CD1c-positive myeloid dendritic cell (primary cell): ENCODE measurements at regions not wholly inside any gene's neighbourhood (a gene's known extent, or its start where the extent isn't known, plus 50 kb on each side); places are given as distances from the start of the nearest gene placed in this dataset.

Source experiments
- DNase-seq: peaks from one replicate; pipeline ENCODE4 v3.0.0-alpha.2; 2016; ENCODE audit errors: extremely low spot score

GRCh38 chr2:236654496-236654895 lies 84.9 kb downstream of the ACKR3 start:
- no peak for DNase-seq

- no peak for DNase-seq
Observed at GRCh38 chr2:236656166-236656565, 86.5 kb downstream of the ACKR3 start.

GRCh38 chr2:236656721-236657120 lies 87.1 kb downstream of the ACKR3 start:
- no peak for DNase-seq

- DNase-seq: no peak
Observed at GRCh38 chr2:236657215-236657614, 87.6 kb downstream of the ACKR3 start.

- DNase-seq: no peak
Observed at GRCh38 chr2:236657801-236658200, 88.2 kb downstream of the ACKR3 start.

GRCh38 chr2:236658974-236659757 lies 89.5 kb downstream of the ACKR3 start:
- no peak for DNase-seq

GRCh38 chr2:236659758-236660150 lies 90.1 kb downstream of the ACKR3 start:
- DNase-seq: no peak

- no peak for DNase-seq
Observed at GRCh38 chr2:236661061-236661761, 91.6 kb downstream of the ACKR3 start.

- DNase-seq: no peak
Observed at GRCh38 chr2:236661762-236662110, 92.1 kb downstream of the ACKR3 start.

- no peak for DNase-seq
Observed at GRCh38 chr2:236662231-236663185, 92.9 kb downstream of the ACKR3 start.

GRCh38 chr2:236663287-236664101 lies 93.9 kb downstream of the ACKR3 start:
- DNase-seq: no peak

- no peak for DNase-seq
Observed at GRCh38 chr2:236664136-236664535, 94.5 kb downstream of the ACKR3 start.

- DNase-seq: no peak
Observed at GRCh38 chr2:236665101-236665500, 95.5 kb downstream of the ACKR3 start.

- no peak for DNase-seq
Observed at GRCh38 chr2:236665572-236666118, 96.0 kb downstream of the ACKR3 start.

GRCh38 chr2:236666646-236667204 lies 97.1 kb downstream of the ACKR3 start:
- DNase-seq: no peak

GRCh38 chr2:236667526-236667925 lies 97.9 kb downstream of the ACKR3 start:
- no peak for DNase-seq

- no peak for DNase-seq
Observed at GRCh38 chr2:236668531-236668969, 98.9 kb downstream of the ACKR3 start.

GRCh38 chr2:236670235-236670620 lies 100.6 kb downstream of the ACKR3 start:
- DNase-seq: no peak

GRCh38 chr2:236671896-236672562 lies 102.4 kb downstream of the ACKR3 start:
- no peak for DNase-seq

- DNase-seq: no peak
Observed at GRCh38 chr2:236672606-236673005, 103.0 kb downstream of the ACKR3 start.
